Kidney tubule cell (primary cell): ENCODE measurements at regions not wholly inside any gene's neighbourhood (a gene's known extent, or its start where the extent isn't known, plus 50 kb on each side); places are given as distances from the start of the nearest gene placed in this dataset.
A peak's percentile ranks its signal among the peaks of the same experiment; 100 is the strongest.

Source experiments
- DNase-seq: peaks from one replicate; pipeline ENCODE4 v3.0.0-alpha.2; 2018; ENCODE audit warnings: low spot score

- no peak for DNase-seq
Measured at GRCh38 chr2:788227-789032, 111.2 kb upstream of the TMEM18 start.

DNA sequence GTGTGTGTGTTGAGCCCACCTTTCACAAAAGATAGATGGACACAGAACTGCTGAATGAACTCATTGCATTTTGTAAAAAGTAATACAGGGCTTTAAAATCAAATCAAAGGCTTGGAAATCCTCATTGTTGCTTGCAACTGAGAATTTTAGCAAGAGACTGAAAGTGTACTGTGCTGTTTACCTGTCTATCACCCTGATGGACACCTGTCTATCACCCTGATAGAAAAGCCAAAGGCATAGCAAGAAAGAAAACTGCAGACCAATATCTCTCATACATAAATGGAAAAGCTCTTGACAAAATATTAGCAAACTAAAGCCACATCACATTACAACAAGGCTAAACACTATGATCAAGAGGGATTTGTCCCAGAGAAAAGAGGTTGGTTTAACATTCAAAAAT lies 107.5 kb upstream of the TMEM18 start:
- DNase-seq, result no peak

GRCh38 chr2:780581-780980 lies 103.4 kb upstream of the TMEM18 start:
- DNase-seq, result no peak

GRCh38 chr2:780002-780401 lies 102.8 kb upstream of the TMEM18 start:
- no peak for DNase-seq

- no peak for DNase-seq
Measured at GRCh38 chr2:778731-779350, 101.6 kb upstream of the TMEM18 start.

- no peak for DNase-seq
Measured at GRCh38 chr2:777546-777945, 100.3 kb upstream of the TMEM18 start.

DNA sequence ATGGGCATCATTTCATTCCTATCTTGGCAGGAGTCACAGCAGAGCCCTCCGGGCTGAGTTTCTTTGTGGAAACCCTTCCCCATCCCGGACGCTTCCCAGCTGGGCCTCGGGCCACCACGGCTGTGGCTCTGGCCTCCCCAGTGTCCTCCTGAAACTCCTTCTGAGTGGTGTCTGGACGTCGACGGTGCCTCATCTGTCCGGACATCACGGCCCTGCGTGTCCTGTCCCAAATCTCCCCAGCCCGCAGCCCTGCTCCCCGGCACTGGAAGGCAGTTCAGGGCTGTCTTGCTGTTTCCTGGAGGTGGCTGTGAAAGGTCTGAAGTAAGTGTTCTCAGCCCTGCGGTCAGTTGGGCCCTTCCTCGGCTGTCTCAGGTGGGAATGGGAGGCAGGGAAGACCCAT lies 99.8 kb upstream of the TMEM18 start:
- no peak for DNase-seq

- DNase-seq, result no peak
Measured at GRCh38 chr2:776487-776886, 99.3 kb upstream of the TMEM18 start.

DNA sequence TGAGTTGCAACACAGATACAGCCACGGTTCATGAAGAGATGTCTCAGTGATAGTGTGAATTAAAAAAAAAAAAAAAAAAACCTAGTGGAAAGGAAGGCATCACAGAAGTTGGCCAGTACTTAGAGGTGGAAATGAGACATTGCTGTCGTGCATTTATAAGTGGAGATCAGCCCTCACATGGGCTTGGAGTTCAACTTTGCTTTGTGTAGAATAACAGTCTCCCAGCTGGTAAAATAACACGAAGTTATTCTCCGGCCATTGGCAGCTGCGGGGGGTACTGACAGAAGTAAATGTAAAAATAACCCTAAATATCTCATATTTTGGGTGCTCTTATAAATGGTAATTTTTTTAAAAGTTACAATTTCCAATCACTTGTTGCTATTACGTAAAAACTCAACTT lies 98.8 kb upstream of the TMEM18 start:
- no peak for DNase-seq

DNA sequence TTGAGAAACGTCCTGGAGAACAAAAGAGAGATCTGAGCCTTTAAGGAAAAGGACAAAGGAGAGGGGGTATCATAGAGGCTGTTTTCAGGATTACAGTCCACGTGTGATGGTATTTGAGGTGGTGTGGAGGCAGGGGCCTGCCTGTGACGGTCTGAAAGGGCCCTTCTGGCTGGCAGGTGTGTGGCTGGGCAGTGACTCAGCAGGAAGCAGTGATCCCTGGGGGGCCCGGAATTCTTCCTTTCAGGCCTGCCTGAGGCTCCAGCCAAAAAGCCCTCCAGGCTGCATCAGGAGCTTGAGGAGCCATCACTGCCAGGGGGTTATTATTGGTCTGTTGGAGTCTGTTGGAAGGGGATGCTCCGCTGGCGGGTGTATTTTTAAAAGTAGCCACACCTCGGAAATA lies 97.2 kb upstream of the TMEM18 start:
- peak; percentile 57 for DNase-seq

GRCh38 chr2:773256-774160 lies 96.3 kb upstream of the TMEM18 start:
- DNase-seq, result no peak

DNA sequence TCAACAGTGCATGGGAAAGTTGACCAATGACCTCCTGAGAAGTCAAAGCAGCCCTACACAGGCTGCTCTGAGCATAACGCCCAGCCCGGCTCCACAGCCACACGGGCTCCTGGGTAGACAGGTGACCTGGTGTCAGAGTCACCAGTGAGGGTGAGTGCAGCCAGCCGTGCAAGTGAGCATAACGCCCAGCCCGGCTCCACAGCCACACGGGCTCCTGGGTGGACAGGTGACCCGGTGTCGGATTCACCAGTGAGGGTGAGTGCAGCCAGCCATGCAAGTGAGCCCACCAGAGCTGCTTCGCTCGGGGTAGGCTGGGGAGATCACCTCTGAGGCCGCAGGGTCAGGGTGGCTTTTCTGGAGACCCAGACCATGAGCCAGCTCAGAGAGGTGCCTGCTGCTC lies 94.3 kb upstream of the TMEM18 start:
- DNase-seq, result no peak

GRCh38 chr2:770776-771175 lies 93.6 kb upstream of the TMEM18 start:
- no peak for DNase-seq

- no peak for DNase-seq
Measured at GRCh38 chr2:769771-770170, 92.6 kb upstream of the TMEM18 start.

DNA sequence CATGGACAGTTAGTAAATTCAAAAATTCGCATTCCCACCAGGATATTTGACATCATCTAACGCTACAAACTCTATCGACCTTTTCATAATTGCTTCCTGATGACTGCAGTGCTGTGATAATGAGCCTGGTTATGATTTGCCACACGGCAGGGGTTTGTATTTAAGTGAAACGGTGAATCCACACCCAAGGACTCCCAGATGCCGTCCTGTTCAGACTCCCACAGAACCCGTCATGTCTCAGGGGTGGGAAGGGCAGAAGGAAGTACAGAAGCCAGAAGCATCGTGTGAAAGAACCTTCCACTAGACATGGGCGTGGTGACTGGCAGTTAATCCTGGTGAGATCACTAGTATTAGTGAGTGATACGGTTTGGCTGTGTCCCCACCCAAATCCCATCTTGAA lies 91.2 kb upstream of the TMEM18 start:
- DNase-seq, result no peak

GRCh38 chr2:767944-768343 lies 90.7 kb upstream of the TMEM18 start:
- DNase-seq, result no peak

DNA sequence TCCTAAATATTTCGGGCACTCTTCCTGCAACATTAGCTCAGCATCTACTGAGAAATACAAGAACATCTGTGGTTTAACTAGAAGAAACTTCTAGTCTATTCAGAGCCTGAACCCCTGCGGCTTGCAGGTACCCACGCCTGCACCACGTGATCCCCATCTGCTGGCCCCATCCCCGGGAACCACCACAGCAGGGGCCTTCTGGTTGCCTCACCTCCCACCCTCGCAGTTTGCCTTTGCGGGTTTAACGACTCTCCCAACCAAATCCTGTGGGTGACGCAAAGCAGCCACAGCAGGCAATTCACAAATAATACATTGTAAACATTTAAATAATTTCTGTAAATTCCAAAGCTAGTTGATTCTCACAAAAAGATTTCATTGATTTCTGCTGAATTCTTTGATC lies 90.2 kb upstream of the TMEM18 start:
- no peak for DNase-seq

- no peak for DNase-seq
Measured at GRCh38 chr2:766255-766654, 89.0 kb upstream of the TMEM18 start.

DNA sequence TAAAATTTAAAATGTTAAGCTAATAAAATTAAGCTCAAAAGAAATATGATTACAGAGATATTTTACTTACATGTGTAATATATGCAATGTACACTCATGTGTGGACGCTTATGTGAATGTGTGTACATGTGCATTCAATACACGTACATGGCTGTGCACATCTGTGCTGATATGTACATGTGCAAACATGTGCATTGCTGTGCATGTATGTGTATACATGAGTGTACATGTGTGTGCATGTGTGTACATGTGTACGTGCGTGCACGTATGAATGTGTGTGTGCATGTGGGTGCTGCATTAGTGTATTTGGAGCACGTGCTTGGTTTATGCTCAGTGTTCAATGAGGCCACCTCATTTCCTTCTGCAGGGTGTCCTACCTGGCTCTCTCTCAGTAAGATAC lies 88.2 kb upstream of the TMEM18 start:
- no peak for DNase-seq

DNA sequence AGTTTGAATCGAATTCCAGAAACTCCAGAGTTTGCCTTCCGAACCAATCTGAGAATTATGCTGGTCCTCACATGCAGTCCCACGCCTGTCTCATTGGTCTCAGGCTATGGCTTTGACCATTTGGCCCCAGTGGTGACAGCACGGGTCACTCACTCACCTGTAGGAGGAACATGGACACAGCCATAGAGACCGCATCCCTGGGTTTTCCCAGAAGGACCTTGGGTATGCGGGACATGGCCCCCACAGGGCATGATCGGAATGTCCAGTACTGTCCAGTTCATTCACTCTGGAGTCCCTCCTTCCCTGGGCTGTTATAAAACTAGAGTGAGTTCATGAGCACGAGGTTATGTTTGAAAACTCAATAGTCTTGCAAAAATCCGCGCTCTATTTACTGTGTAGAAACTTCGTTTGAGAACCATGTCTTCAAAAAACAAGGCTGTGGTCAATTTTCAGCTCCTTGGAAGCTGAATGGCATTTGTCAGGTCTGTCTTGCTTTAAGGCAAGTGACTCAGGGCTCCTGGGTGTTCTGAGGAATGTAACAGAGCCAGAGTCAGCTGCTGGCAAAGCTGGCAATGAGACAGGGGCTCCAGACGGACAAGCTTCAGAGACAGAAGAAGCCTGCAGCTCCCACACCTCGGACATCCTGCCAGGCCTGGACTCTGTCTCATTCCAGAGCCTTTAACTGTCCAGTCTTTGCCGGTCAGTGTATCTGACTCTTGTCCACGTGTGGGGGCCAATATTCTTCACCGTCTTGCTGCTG lies 86.7 kb upstream of the TMEM18 start:
- DNase-seq, result peak; percentile 47

- no peak for DNase-seq
Measured at GRCh38 chr2:762646-763045, 85.4 kb upstream of the TMEM18 start.

DNA sequence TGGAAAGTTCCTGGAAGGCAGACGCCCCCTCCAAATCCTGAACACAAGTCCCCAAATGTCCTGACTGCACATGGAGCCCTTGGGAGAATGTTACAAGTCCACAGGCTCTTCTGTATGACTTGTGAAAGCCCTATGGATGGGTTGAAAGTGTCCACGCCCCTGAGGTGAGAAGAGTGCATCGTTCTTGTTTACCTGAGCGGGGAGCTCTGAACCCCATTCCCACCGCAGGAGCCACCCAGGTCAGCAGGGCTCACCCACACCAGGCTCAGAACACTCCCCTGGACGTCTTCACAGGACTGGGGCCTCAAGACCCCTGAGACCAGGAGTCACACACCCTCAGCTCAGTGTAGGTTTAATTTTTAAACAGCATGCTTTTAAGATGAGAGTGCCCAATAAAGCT lies 84.2 kb upstream of the TMEM18 start:
- DNase-seq, result no peak
